HL-60 (cell line): ENCODE measurements at regions not wholly inside any gene's neighbourhood (a gene's known extent, or its start where the extent isn't known, plus 50 kb on each side); places are given as distances from the start of the nearest gene placed in this dataset.

Source experiments
- POLR2AphosphoS5 ChIP-seq: IDR thresholded peaks from 2 replicates; pipeline ENCODE4 v1.6.1; 2012; ENCODE audit warnings: low read depth
- TF ChIP-seq, protein P1 (sequence below): IDR thresholded peaks from one replicate; pipeline ENCODE4 v1.5.1; 2011; ENCODE audit warnings: low read length, control low read depth, inconsistent platforms; ENCODE audit not compliant: insufficient read depth
- TF ChIP-seq, protein P2 (sequence below): IDR thresholded peaks from 2 replicates; pipeline ENCODE4 v1.6.1; 2012; ENCODE audit warnings: low read depth; ENCODE audit not compliant: insufficient replicate concordance

DNA sequence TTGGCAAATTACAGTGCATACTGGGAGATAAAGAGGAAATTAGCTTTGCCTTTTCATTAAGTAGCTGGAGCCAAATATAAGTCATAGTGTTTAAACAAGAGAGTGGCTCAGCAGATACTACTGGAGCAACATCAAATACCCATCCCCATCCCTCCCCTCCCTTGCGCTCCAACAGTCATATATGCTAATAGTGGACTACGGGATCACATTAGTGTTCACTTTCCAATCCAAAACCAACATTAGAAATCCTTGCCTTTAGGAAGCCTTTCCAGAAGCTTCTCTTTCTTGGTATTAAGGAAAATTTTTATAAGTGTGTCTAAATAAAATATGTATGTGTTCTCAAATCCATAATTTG, 1669.3 kb downstream of the SUCLG1 start:
- TF ChIP-seq POLR2AphosphoS5, result no peak
- TF ChIP-seq, protein P1, sequence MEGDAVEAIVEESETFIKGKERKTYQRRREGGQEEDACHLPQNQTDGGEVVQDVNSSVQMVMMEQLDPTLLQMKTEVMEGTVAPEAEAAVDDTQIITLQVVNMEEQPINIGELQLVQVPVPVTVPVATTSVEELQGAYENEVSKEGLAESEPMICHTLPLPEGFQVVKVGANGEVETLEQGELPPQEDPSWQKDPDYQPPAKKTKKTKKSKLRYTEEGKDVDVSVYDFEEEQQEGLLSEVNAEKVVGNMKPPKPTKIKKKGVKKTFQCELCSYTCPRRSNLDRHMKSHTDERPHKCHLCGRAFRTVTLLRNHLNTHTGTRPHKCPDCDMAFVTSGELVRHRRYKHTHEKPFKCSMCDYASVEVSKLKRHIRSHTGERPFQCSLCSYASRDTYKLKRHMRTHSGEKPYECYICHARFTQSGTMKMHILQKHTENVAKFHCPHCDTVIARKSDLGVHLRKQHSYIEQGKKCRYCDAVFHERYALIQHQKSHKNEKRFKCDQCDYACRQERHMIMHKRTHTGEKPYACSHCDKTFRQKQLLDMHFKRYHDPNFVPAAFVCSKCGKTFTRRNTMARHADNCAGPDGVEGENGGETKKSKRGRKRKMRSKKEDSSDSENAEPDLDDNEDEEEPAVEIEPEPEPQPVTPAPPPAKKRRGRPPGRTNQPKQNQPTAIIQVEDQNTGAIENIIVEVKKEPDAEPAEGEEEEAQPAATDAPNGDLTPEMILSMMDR, result no peak
- TF ChIP-seq, protein P2, sequence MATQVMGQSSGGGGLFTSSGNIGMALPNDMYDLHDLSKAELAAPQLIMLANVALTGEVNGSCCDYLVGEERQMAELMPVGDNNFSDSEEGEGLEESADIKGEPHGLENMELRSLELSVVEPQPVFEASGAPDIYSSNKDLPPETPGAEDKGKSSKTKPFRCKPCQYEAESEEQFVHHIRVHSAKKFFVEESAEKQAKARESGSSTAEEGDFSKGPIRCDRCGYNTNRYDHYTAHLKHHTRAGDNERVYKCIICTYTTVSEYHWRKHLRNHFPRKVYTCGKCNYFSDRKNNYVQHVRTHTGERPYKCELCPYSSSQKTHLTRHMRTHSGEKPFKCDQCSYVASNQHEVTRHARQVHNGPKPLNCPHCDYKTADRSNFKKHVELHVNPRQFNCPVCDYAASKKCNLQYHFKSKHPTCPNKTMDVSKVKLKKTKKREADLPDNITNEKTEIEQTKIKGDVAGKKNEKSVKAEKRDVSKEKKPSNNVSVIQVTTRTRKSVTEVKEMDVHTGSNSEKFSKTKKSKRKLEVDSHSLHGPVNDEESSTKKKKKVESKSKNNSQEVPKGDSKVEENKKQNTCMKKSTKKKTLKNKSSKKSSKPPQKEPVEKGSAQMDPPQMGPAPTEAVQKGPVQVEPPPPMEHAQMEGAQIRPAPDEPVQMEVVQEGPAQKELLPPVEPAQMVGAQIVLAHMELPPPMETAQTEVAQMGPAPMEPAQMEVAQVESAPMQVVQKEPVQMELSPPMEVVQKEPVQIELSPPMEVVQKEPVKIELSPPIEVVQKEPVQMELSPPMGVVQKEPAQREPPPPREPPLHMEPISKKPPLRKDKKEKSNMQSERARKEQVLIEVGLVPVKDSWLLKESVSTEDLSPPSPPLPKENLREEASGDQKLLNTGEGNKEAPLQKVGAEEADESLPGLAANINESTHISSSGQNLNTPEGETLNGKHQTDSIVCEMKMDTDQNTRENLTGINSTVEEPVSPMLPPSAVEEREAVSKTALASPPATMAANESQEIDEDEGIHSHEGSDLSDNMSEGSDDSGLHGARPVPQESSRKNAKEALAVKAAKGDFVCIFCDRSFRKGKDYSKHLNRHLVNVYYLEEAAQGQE, result no peak
